GM12873 (cell line): ENCODE measurements at regions not wholly inside any gene's neighbourhood (a gene's known extent, or its start where the extent isn't known, plus 50 kb on each side); places are given as distances from the start of the nearest gene placed in this dataset.

ENCODE experiments used
- CTCF ChIP-seq: IDR thresholded peaks from 2 replicates; pipeline ENCODE4 v1.5.1; 2012; ENCODE audit warnings: low read depth, mild to moderate bottlenecking, moderate library complexity, low read length, control low read depth; ENCODE audit not compliant: insufficient read depth; ENCODE audit errors: missing control alignments

DNA sequence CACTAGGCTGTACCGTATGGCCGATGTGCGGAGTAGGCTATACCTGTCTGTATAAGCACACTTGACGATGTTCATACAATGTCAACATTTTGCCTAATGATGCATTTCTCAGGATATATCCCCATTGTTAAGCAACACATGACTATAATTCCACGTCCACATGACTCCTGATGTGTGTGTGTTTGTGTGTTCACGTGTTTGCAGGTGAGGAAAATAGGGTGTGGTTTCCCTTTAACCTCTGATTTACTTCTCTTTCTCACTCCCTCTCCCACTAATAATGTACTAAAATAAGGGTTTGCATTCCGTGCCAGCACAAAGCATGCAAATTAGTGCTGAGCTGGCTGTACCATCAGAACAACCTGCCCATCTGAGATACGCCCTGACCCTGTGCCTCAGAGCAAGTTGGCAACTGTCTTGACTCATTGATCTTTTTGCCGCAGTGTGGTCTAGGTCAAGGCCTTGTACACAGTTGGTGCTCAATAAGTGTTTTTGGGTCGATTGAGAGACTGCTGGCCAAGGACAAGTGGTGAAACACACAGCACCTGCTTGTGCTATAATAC is 64.6 kb upstream of the DOCK1 start:
- no peak for TF ChIP-seq CTCF

GRCh38 chr10:126841341-126841895 is 63.8 kb upstream of the DOCK1 start:
- TF ChIP-seq CTCF, result no peak

DNA sequence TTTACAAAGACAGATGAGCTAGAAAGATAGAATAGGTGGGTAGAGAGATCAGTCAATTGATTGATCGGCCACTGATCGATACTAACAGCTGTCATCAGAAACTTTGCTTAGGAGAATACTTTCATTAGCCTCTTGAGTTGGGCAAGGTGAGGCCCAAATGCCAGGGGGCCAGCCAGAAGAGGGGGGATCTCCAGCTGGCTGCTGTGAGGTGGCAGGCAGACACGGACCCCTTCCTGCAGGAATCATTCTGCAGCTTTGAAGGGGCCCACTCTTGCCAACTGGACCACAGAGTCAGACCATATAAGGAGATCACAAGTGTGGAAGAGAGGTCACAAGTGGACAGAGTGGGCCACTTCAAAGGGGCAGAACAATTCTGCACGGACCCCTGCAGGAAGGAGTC is 62.9 kb upstream of the DOCK1 start:
- TF ChIP-seq CTCF, result no peak

- TF ChIP-seq CTCF, result no peak
These were observed 62.4 kb upstream of the DOCK1 start for GRCh38 chr10:126842836-126843235.

GRCh38 chr10:126843299-126843934 is 61.8 kb upstream of the DOCK1 start:
- no peak for TF ChIP-seq CTCF

DNA sequence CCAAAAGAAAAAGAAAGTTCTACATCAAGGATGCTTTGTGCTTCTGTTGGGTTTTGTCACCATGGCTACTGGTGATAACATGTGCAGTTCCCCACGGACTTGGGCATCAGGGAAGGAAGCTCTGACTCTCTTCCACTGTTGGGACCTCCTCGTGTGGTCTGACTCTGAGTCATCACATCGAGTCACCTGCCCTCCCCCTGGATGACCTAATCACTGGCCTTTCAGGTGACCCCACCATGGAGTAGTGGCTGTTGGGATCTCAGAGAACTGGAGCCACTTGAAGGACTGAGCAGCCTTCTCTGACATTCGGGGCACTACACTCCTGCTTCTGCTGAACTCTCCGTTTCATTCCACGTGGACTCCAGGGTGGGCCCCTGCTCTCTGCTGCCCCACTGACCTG is 60.8 kb upstream of the DOCK1 start:
- TF ChIP-seq CTCF, result no peak

DNA sequence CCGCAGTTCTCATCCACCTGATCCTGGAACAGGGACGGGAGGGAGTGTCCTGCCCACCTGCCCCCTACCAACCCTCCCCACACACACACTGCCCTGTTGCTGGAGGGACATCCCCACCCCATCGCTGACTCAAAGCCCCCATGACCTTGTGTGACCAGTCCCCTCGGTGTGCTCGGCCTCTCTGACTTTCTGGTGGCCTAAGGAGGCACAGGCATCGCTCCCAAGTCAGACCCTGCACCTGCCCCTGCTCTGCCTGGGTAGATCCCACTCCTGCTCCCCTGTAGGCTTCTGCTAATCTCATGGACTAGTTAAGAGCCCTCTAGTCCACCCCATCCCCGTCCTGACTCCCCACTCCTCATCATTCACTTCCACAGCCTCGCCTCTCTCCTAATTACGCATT is 58.8 kb upstream of the DOCK1 start:
- TF ChIP-seq CTCF, result no peak
